DMS114 treated with DMSO at 0.1 percent for 48 hours (cell line): ENCODE measurements at regions not wholly inside any gene's neighbourhood (a gene's known extent, or its start where the extent isn't known, plus 50 kb on each side); places are given as distances from the start of the nearest gene placed in this dataset.

Source experiments
- DNase-seq: peaks from one replicate; lab custom pipeline; 2025; ENCODE audit not compliant: unreplicated experiment; lab: John Stamatoyannopoulos, UW

DNA sequence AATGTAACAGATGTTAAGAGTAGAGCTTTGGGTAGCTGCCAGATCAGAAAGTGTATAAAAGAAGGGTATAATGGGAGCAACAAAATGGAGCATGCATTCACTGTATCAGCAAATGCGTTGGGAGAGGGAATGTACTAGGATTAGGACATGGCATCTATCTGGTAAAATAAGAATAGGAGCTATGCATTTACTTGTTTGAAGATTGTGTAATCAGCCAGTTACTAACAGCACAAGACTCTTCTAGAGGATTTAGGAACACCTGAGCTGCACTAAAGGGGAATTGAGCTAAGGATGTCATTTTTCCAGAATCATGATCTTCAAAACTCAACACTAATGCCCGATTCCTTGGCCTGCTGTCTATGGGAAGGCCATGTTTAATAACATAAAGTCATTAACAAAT, 394.2 kb upstream of the TNP1 start:
- no peak for DNase-seq

DNA sequence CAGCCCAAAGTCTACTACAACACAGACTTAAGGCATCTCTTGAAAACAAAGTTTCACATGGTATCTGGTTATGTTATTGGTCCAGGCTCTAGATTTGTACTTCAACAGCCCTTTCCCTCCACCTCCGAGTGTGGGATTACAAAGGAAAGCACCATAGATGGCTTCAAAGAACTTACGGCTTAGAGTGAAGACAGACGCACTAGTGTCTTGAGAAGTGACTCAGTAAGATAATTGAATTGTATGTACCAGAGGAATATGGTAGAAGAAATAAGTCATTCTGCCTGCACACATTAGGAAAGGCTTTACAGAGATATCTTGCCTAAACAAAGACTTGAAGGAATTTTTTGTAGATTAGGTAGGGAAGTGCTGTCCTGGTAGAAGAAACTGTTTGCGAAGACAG, 392.3 kb upstream of the TNP1 start:
- no peak for DNase-seq

GRCh38 chr2:217250013-217250524, 390.2 kb upstream of the TNP1 start:
- no peak for DNase-seq

DNA sequence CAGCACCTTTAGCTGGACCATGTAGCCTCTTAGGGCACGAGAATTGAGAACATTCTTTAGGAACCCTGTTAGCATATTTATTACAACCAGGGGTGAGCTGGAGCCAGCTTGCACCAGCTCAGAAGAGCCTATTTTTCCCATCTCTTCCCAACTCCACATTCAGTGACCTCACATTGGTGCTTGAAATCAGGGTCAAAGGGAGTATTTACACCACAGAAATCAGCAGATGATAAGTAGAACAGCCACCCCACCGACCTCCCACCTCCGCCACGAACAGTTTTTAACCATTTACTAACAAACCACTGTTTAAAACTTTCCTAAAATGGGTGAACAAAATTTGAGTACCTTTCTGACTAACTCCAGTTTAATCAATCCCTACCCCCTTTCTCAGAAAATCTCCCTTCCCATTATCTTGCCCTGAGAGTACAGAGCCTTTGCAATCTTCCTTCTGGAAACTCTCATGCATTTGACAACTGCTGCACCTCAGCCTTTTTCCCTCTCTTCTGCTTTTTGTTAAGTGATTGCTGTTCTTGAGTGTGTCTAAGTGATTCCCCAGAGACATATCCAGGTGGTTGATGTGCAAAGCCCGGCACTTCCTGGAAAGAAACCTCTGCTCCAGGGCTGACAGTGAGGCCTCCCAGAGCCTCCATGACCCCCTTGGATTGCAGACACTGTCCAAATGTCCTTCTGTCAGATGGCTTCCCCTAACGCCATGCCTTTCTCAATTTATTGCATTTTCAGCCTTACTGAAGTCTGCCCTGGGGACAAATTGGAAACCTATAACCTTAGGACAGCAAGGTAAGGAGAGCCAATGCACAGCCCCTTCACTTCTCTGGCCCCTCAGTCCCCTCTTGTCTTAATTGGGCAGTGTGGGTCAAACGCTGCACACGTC, 389.5 kb upstream of the TNP1 start:
- no peak for DNase-seq

DNA sequence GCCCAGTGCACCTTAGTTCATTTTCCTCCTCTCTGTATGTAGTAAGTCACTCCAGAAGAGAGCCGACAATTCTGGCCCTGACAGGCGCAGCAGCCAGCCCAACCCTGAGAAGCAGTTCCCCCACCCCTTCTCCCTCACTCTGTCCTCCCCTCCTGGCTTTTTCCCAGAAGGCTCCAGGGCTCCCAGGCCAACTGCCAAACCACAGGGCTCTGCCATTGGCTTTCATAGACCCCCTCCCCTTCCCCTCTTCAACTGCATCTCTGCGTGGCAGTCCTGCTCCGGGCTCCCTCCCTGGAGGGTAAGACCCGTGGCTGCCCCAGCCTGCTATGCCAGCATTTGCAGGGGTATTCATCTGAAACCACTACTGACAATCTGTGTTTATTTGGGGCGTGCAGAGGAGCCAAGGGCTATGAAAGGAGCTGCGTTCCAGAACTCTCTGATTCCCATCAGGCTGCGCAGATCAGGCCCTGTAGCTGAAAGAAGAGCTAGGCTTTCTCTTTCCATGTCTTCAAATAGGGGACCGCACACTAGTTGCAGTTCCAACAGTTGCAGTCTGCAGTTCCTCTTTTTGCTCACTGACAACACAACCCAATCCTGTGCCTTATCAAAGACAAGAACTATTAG, 388.6 kb upstream of the TNP1 start:
- no peak for DNase-seq

DNA sequence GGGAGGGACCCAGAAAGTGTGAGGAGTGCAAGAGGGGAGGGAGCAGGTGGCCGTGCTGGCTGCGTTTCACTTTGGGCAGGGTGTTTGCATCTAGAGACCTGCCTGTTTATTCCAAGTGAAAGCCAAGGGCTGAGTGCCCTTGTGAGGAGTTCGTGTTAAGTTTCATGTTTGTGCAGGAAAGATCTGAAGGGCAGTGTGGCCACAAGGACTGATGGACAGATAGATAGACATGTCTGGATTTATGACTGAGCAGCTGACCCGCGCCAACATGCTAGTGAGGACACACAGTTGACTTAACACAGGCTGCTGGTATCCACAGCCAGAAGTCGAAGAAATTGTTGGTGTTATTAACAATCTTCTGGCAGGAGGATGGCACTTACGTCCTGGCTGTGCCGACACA, 387.6 kb upstream of the TNP1 start:
- DNase-seq = no peak

DNA sequence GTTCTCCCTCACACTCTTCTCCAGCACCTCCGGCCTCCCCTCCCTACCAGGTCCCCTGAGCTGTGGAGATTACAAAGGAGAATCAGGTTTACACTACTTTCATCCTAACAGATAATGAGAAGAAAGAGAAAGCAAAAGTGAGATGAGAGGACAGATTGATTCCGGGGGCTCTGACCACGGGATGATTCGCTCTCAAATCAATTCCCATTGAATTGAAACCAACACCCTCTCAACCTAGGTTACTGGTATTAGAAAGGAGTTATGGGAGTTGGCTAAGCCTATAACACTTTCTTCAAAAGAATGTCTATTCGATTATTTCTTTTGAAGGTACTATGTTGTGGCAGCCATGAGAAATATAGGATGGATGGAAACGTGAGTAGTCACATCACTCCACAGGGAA, 386.2 kb upstream of the TNP1 start:
- DNase-seq = no peak

- no peak for DNase-seq
These were observed 385.0 kb upstream of the TNP1 start for GRCh38 chr2:217244815-217245214.

- DNase-seq = no peak
These were observed 383.1 kb upstream of the TNP1 start for GRCh38 chr2:217242947-217243346.

GRCh38 chr2:217231724-217232123, 371.9 kb upstream of the TNP1 start:
- DNase-seq = no peak

DNA sequence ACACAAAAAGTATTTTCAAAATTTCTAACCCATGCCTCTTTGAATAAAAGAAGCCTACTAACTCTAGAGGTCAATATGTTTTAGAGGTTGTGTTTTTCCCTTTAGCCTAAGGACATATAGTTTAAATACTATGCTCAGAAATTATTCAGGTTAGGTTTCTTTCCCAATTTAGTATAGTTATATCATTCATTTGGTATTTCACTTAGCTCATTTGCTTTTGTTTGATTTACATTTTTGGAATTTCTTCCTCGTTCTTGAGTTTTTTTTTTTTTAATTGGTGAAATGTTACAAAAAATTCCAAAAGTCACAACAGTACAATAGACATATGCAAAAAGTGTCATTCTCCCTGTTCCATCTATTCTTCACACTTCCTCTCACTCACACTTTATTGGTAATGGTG, 371.3 kb upstream of the TNP1 start:
- DNase-seq = no peak

- no peak for DNase-seq
These were observed 368.9 kb upstream of the TNP1 start for GRCh38 chr2:217228732-217229131.

GRCh38 chr2:217227794-217228193, 367.9 kb upstream of the TNP1 start:
- no peak for DNase-seq

GRCh38 chr2:217225596-217225995, 365.7 kb upstream of the TNP1 start:
- no peak for DNase-seq

DNA sequence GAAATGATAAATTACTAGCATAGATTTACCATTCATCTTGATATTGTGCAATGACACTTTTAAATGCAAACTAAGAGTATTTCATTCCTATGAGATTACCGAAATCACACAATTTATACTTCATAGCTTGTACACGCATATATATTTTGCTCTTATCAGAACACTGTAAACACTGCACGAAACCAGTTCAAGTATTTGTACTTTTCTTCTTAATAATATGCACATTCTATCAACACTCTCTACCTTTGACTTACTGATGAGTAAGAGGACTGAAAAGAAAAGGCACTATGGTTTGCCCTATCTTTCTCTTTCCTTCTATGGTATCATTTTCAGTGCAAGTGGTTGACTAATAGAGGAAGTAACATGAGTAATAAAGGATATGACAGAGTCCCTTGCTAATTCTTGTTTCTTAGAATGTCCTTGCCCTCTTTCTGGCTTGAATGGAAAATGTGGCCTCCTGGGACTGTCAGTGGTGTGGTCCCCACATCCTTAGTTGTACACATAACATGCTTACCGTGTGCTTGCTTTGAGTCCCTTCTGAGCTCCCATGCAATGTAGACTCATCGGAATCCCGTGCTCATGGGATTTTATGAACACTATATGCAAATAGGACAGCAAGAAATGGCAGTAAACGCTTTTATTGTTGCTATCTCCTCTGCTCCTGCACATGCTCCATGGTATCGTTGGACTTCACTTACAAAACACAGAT, 363.5 kb upstream of the TNP1 start:
- DNase-seq = no peak

- DNase-seq = no peak
These were observed 362.5 kb upstream of the TNP1 start for GRCh38 chr2:217222309-217222910.

DNA sequence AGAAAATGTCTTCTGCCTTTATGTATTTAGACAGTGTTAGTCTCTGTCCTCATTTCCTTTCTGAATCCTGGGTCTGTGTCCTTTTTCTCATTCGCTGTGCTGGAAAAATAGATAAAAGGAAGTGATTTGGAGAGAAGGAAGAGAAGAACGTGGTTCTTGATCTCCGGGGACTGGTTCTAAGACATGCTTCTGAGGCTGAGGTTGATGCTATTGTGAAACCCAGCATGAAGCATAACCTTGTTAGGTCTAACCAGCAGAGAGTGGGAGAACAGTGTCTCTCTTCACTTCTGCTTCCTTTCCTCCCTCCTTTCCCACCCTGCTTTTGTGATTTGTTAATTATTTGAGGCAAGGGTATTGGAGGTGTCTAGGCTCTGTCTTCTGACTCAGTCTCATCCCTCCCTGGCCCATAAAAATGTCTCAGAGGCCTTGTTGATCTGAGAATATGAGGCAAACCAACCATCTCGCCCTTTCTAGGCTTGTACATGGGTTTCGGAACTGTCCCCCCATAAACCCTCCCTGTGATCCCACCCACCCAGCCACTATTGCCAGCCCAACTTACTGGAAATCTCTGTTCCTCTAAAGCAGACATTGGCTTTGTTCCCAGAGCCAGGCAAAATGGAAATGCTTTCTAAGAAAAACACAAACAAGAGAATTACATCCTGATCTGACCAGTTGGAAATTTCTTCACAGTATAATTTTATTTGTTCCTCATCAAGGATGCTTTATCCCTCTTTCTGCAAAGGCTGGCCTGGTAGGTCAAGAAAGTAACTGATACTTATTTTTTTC, 360.6 kb upstream of the TNP1 start:
- no peak for DNase-seq

GRCh38 chr2:217219164-217219520, 359.3 kb upstream of the TNP1 start:
- no peak for DNase-seq

DNA sequence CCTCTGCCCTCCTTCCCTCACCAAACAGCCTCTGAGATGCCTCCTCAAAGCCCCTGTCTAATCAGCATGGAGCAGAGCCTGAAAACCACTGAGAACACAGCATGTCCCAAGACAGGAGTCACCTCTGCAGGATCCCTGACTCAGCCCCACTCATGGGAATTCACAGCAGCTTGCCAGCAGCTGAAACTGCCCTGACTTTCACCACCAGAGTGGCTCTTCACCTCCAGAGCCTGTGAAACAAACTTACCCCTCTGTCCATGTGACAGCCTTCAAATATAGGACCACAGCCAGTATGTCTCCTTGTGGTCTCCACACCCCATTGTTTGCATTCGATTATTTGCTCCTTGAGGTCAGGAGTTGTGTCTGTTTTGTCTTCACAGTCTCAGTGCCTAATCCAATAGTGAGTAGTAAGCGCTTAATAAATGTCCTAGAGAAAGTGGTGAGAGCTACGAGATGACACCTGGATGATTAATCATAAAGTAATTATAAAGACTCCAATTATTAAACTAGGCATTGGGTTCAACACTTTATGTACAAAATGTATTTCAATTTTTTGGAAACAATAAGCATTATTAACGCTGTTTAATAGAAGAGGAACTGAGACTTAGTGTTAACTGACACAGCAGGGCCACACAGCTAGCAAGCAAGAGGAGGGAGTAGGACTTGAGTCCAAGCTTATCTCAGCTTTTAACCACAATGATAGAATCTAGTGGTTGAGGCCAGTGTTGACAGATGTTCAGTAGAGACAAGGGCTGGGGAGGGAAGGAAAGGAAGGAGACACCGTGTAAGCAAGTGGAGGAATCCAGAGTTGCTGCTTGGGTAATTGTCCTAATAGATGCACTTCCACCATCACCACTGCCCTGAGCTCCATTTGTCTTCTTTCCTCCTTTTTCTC, 358.7 kb upstream of the TNP1 start:
- DNase-seq = no peak

DNA sequence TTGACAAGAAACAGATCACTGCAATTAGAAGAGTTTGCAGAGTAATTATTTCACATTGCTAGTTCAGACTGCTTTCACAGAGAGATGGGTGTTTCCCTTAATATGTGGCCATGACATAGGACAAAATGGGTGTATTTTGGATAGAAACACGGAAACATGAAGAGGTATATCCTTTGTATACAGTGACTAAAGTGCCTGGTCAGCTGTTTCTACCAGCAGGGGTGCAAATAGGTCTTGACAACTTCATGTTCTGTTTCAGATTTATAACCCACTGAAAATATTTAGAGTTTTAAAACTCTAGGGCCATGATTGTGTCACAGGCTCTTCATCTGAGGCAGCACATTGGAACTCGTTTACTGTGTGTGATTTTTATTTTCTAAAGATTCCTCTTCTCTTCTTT, 357.1 kb upstream of the TNP1 start:
- DNase-seq = no peak
